GM12873 (cell line): ENCODE measurements at regions not wholly inside any gene's neighbourhood (a gene's known extent, or its start where the extent isn't known, plus 50 kb on each side); places are given as distances from the start of the nearest gene placed in this dataset.

Experiments
- CTCF ChIP-seq: IDR thresholded peaks from 2 replicates; pipeline ENCODE4 v1.5.1; 2012; ENCODE audit warnings: low read depth, mild to moderate bottlenecking, moderate library complexity, low read length, control low read depth; ENCODE audit not compliant: insufficient read depth; ENCODE audit errors: missing control alignments

- TF ChIP-seq CTCF: no peak
Observed at GRCh38 chr3:34544136-34544535, 745.7 kb downstream of the PDCD6IP start.

- no peak for TF ChIP-seq CTCF
Observed at GRCh38 chr3:34547297-34547920, 749.0 kb downstream of the PDCD6IP start.

- no peak for TF ChIP-seq CTCF
Observed at GRCh38 chr3:34567266-34567665, 768.8 kb downstream of the PDCD6IP start.

GRCh38 chr3:34568766-34569165, 770.3 kb downstream of the PDCD6IP start:
- no peak for TF ChIP-seq CTCF

DNA sequence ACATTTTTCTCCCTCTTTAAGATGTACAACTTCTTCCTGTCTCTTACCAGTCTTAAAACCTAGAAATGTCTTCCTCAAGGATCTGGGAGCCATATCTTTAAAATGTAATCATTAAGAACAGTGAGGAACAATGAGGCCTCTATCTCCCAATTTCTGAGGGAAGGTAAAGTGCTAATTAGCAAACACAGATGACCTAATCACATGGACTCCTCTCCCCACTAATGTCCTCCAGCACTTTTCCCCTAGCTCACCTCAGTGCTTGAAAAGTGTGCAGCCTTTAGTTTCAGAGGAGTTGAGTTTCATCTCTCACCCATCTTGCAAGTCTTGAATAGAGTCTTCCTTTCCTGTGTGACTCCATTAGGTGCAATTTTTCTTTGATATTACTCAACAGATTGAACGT, 771.0 kb downstream of the PDCD6IP start:
- no peak for TF ChIP-seq CTCF

DNA sequence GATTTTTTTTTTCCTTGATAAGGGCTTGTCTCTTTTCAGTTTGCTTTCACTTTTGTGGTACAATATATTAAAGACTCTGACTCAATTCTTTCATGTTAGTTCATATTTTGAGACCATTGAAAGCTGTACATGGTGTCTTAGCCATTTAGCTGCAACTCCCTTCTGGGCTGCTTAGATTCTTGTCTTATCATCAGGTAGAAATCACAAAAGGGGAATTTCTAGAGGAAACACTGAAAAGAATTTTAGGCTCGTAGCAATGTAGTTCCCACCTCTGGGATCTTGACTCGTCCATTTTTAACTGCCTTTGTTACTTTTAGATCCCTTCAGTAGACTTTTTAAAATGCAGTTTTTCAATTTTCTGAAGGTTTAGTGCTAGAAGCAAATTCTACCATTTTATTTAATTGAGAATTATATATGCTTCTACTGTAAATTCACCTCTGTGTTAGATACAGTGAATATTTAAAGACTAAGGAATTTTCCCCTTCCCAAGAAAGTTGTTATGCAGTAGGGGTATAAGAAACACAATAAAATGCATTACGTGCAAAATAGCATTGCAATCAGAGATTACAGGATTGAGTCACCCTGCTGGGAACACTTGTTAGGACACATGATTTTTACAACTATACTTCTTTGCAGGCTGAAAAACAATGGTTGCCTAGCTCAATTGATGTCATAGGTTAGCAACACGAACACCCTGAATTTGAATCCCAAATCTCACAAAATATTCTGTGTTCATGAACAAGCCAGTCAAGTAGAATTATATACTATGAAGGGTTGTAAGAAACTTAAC, 772.7 kb downstream of the PDCD6IP start:
- no peak for TF ChIP-seq CTCF

- no peak for TF ChIP-seq CTCF
Observed at GRCh38 chr3:34571714-34572113, 773.3 kb downstream of the PDCD6IP start.
